ENCODE measurements at regions not wholly inside any gene's neighbourhood (a gene's known extent, or its start where the extent isn't known, plus 50 kb on each side); places are given as distances from the start of the nearest gene placed in this dataset.

- Histone ChIP-seq H3K4me2 (ENCODE audit: low read length) (no peak overlapping the region), H3K4me1 (ENCODE audit: control insufficient read depth, low read depth, low read length) (no peaks in the 10 kb centered on the region), H2AK5ac (ENCODE audit: low read length) (no peak overlapping the region), H3K27me3 (ENCODE audit: insufficient read depth, low read length, poor library complexity) (no peaks in the 10 kb centered on the region), H3K4ac (ENCODE audit: low read depth, low read length) (no peak overlapping the region), H2BK15ac (replicated peaks; ENCODE audit: low read depth) (no peak overlapping the region), H4K8ac (ENCODE audit: low read depth, low read length) (no peak overlapping the region), H3K27ac (ENCODE audit: low read depth, low read length) (no peak overlapping the region), H4K5ac (ENCODE audit: low read length) (no peak overlapping the region), H3K79me1 (ENCODE audit: low read length) (no peaks in the 10 kb centered on the region), H3K36me3 (ENCODE audit: control insufficient read depth, insufficient read depth, low read length) (no peaks in the 10 kb centered on the region), H3K23ac (ENCODE audit: low read length) (no peak overlapping the region), H3K18ac (ENCODE audit: low read length) (no peak overlapping the region), H3K9ac (ENCODE audit: low read length) (no peak overlapping the region), H3K56ac (ENCODE audit: low read length) (no peak overlapping the region), H3K4me3 (ENCODE audit: low read length) (no peak overlapping the region), H2BK120ac (ENCODE audit: low read depth, low read length) (no peak overlapping the region), H3K79me2 (ENCODE audit: control insufficient read depth, insufficient read depth, low read length) (no peaks in the 10 kb centered on the region), H2BK5ac (ENCODE audit: low read length) (no peak overlapping the region)
- no CpG with 5 or more reads among the region's 3 CpGs for WGBS (ENCODE audit: extremely low coverage, insufficient coverage, low lambda C conversion rate)
- DNase-seq, result no peak
Observed at GRCh38 chr3:162092751-162093150, 596.1 kb downstream of the OTOL1 start.

GRCh38 chr3:162094301-162094700 lies 597.7 kb downstream of the OTOL1 start:
- H2BK5ac ChIP-seq (ENCODE audit: low read length), result no peak overlapping the region
- no peaks in the 10 kb centered on the region for H3K79me1 ChIP-seq (ENCODE audit: low read length)
- H3K18ac ChIP-seq (ENCODE audit: low read length), result no peak overlapping the region
- no peaks in the 10 kb centered on the region for H3K79me2 ChIP-seq (ENCODE audit: control insufficient read depth, insufficient read depth, low read length)
- H4K8ac ChIP-seq (ENCODE audit: low read depth, low read length), result no peak overlapping the region
- H3K36me3 ChIP-seq (ENCODE audit: control insufficient read depth, insufficient read depth, low read length), result no peaks in the 10 kb centered on the region
- H3K4ac ChIP-seq (ENCODE audit: low read depth, low read length), result no peak overlapping the region
- no peak overlapping the region for H3K4me3 ChIP-seq (ENCODE audit: low read length)
- no peak overlapping the region for H3K56ac ChIP-seq (ENCODE audit: low read length)
- no peak overlapping the region for H3K9ac ChIP-seq (ENCODE audit: low read length)
- no peak overlapping the region for H3K4me2 ChIP-seq (ENCODE audit: low read length)
- no peak overlapping the region for H3K27ac ChIP-seq (ENCODE audit: low read depth, low read length)
- H3K4me1 ChIP-seq (ENCODE audit: control insufficient read depth, low read depth, low read length), result no peaks in the 10 kb centered on the region
- no peak for DNase-seq
- H2AK5ac ChIP-seq (ENCODE audit: low read length), result no peak overlapping the region
- H2BK15ac ChIP-seq (replicated peaks; ENCODE audit: low read depth), result no peak overlapping the region
- no CpG with 5 or more reads among the region's 3 CpGs for WGBS (ENCODE audit: extremely low coverage, insufficient coverage, low lambda C conversion rate)
- H2BK120ac ChIP-seq (ENCODE audit: low read depth, low read length), result no peak overlapping the region
- H3K27me3 ChIP-seq (ENCODE audit: insufficient read depth, low read length, poor library complexity), result no peaks in the 10 kb centered on the region
- H4K5ac ChIP-seq (ENCODE audit: low read length), result no peak overlapping the region
- no peak overlapping the region for H3K23ac ChIP-seq (ENCODE audit: low read length)

- Histone ChIP-seq H2BK5ac (ENCODE audit: low read length) (no peak overlapping the region), H3K56ac (ENCODE audit: low read length) (no peak overlapping the region), H3K79me2 (ENCODE audit: control insufficient read depth, insufficient read depth, low read length) (no peaks in the 10 kb centered on the region), H3K4me2 (ENCODE audit: low read length) (no peak overlapping the region), H2AK5ac (ENCODE audit: low read length) (no peak overlapping the region), H2BK120ac (ENCODE audit: low read depth, low read length) (no peak overlapping the region), H3K79me1 (ENCODE audit: low read length) (no peaks in the 10 kb centered on the region), H2BK15ac (replicated peaks; ENCODE audit: low read depth) (no peak overlapping the region), H4K5ac (ENCODE audit: low read length) (no peak overlapping the region), H3K4ac (ENCODE audit: low read depth, low read length) (no peak overlapping the region), H3K9ac (ENCODE audit: low read length) (no peak overlapping the region), H3K23ac (ENCODE audit: low read length) (no peak overlapping the region), H3K4me3 (ENCODE audit: low read length) (no peak overlapping the region), H3K18ac (ENCODE audit: low read length) (no peak overlapping the region), H3K27ac (ENCODE audit: low read depth, low read length) (no peak overlapping the region), H3K27me3 (ENCODE audit: insufficient read depth, low read length, poor library complexity) (no peaks in the 10 kb centered on the region), H3K4me1 (ENCODE audit: control insufficient read depth, low read depth, low read length) (no peaks in the 10 kb centered on the region), H3K36me3 (ENCODE audit: control insufficient read depth, insufficient read depth, low read length) (no peaks in the 10 kb centered on the region), H4K8ac (ENCODE audit: low read depth, low read length) (no peak overlapping the region)
- WGBS (ENCODE audit: extremely low coverage, insufficient coverage, low lambda C conversion rate), result no CpG with 5 or more reads among the region's 2 CpGs
- no peak for DNase-seq
Observed at GRCh38 chr3:162096874-162097273, 600.3 kb downstream of the OTOL1 start.

GRCh38 chr3:162103808-162104207 lies 607.2 kb downstream of the OTOL1 start:
- no peaks in the 10 kb centered on the region for H3K36me3 ChIP-seq (ENCODE audit: control insufficient read depth, insufficient read depth, low read length)
- H3K9ac ChIP-seq (ENCODE audit: low read length), result no peak overlapping the region
- no peak overlapping the region for H2BK120ac ChIP-seq (ENCODE audit: low read depth, low read length)
- H3K27ac ChIP-seq (ENCODE audit: low read depth, low read length), result no peak overlapping the region
- H3K4ac ChIP-seq (ENCODE audit: low read depth, low read length), result no peak overlapping the region
- no peak overlapping the region for H2BK5ac ChIP-seq (ENCODE audit: low read length)
- no peaks in the 10 kb centered on the region for H3K4me1 ChIP-seq (ENCODE audit: control insufficient read depth, low read depth, low read length)
- no peak overlapping the region for H4K8ac ChIP-seq (ENCODE audit: low read depth, low read length)
- DNase-seq, result no peak
- no peak overlapping the region for H3K18ac ChIP-seq (ENCODE audit: low read length)
- H3K23ac ChIP-seq (ENCODE audit: low read length), result no peak overlapping the region
- H2BK15ac ChIP-seq (replicated peaks; ENCODE audit: low read depth), result no peak overlapping the region
- no peaks in the 10 kb centered on the region for H3K79me1 ChIP-seq (ENCODE audit: low read length)
- no peaks in the 10 kb centered on the region for H3K79me2 ChIP-seq (ENCODE audit: control insufficient read depth, insufficient read depth, low read length)
- H2AK5ac ChIP-seq (ENCODE audit: low read length), result no peak overlapping the region
- no peak overlapping the region for H4K5ac ChIP-seq (ENCODE audit: low read length)
- no peak overlapping the region for H3K4me3 ChIP-seq (ENCODE audit: low read length)
- H3K56ac ChIP-seq (ENCODE audit: low read length), result no peak overlapping the region
- H3K27me3 ChIP-seq (ENCODE audit: insufficient read depth, low read length, poor library complexity), result no peaks in the 10 kb centered on the region
- H3K4me2 ChIP-seq (ENCODE audit: low read length), result no peak overlapping the region
- no CpG with 5 or more reads among the region's 1 CpG for WGBS (ENCODE audit: extremely low coverage, insufficient coverage, low lambda C conversion rate)

GRCh38 chr3:162111861-162112260 lies 615.3 kb downstream of the OTOL1 start:
- WGBS (ENCODE audit: extremely low coverage, insufficient coverage, low lambda C conversion rate), result no CpG with 5 or more reads among the region's 5 CpGs
- Histone ChIP-seq H4K5ac (ENCODE audit: low read length) (no peak overlapping the region), H3K27me3 (ENCODE audit: insufficient read depth, low read length, poor library complexity) (no peaks in the 10 kb centered on the region), H3K79me1 (ENCODE audit: low read length) (no peaks in the 10 kb centered on the region), H3K18ac (ENCODE audit: low read length) (no peak overlapping the region), H3K27ac (ENCODE audit: low read depth, low read length) (no peak overlapping the region), H2BK5ac (ENCODE audit: low read length) (no peak overlapping the region), H2AK5ac (ENCODE audit: low read length) (no peak overlapping the region), H3K23ac (ENCODE audit: low read length) (no peak overlapping the region), H3K79me2 (ENCODE audit: control insufficient read depth, insufficient read depth, low read length) (no peaks in the 10 kb centered on the region), H3K36me3 (ENCODE audit: control insufficient read depth, insufficient read depth, low read length) (no peaks in the 10 kb centered on the region), H3K4ac (ENCODE audit: low read depth, low read length) (no peak overlapping the region), H2BK120ac (ENCODE audit: low read depth, low read length) (no peak overlapping the region), H3K4me1 (ENCODE audit: control insufficient read depth, low read depth, low read length) (no peaks in the 10 kb centered on the region), H4K8ac (ENCODE audit: low read depth, low read length) (no peak overlapping the region), H3K9ac (ENCODE audit: low read length) (no peak overlapping the region), H3K4me2 (ENCODE audit: low read length) (no peak overlapping the region), H2BK15ac (replicated peaks; ENCODE audit: low read depth) (no peak overlapping the region), H3K4me3 (ENCODE audit: low read length) (no peak overlapping the region), H3K56ac (ENCODE audit: low read length) (no peak overlapping the region)
- no peak for DNase-seq

- H4K8ac ChIP-seq (ENCODE audit: low read depth, low read length), result no peak overlapping the region
- H2BK120ac ChIP-seq (ENCODE audit: low read depth, low read length), result no peak overlapping the region
- H3K4ac ChIP-seq (ENCODE audit: low read depth, low read length), result no peak overlapping the region
- H3K36me3 ChIP-seq (ENCODE audit: control insufficient read depth, insufficient read depth, low read length), result no peaks in the 10 kb centered on the region
- H3K9ac ChIP-seq (ENCODE audit: low read length), result no peak overlapping the region
- no peak overlapping the region for H3K56ac ChIP-seq (ENCODE audit: low read length)
- H3K79me2 ChIP-seq (ENCODE audit: control insufficient read depth, insufficient read depth, low read length), result no peaks in the 10 kb centered on the region
- H2BK5ac ChIP-seq (ENCODE audit: low read length), result no peak overlapping the region
- no peak overlapping the region for H2BK15ac ChIP-seq (replicated peaks; ENCODE audit: low read depth)
- no peak overlapping the region for H3K4me3 ChIP-seq (ENCODE audit: low read length)
- no peaks in the 10 kb centered on the region for H3K4me1 ChIP-seq (ENCODE audit: control insufficient read depth, low read depth, low read length)
- H3K23ac ChIP-seq (ENCODE audit: low read length), result no peak overlapping the region
- no peak overlapping the region for H2AK5ac ChIP-seq (ENCODE audit: low read length)
- no peak overlapping the region for H3K18ac ChIP-seq (ENCODE audit: low read length)
- DNase-seq, result no peak
- no peaks in the 10 kb centered on the region for H3K27me3 ChIP-seq (ENCODE audit: insufficient read depth, low read length, poor library complexity)
- H4K5ac ChIP-seq (ENCODE audit: low read length), result no peak overlapping the region
- no peak overlapping the region for H3K27ac ChIP-seq (ENCODE audit: low read depth, low read length)
- H3K79me1 ChIP-seq (ENCODE audit: low read length), result no peaks in the 10 kb centered on the region
- H3K4me2 ChIP-seq (ENCODE audit: low read length), result no peak overlapping the region
Observed at GRCh38 chr3:162112719-162113118, 616.1 kb downstream of the OTOL1 start.
